Fibroblast of skin of left quadriceps (primary cell): ENCODE measurements at regions not wholly inside any gene's neighbourhood (a gene's known extent, or its start where the extent isn't known, plus 50 kb on each side); places are given as distances from the start of the nearest gene placed in this dataset.
"Not testable (repeated sequence)": the region's sequence is repeated elsewhere in the genome, so short reads cannot be mapped to it uniquely, and the experiment has no call there.

Source experiments
- DNase-seq, 2 experiments: peaks; one replicate each; pipeline ENCODE4 v3.0.0-alpha.2; 2013; ENCODE audit warnings: low read depth in 2 of 2

DNA sequence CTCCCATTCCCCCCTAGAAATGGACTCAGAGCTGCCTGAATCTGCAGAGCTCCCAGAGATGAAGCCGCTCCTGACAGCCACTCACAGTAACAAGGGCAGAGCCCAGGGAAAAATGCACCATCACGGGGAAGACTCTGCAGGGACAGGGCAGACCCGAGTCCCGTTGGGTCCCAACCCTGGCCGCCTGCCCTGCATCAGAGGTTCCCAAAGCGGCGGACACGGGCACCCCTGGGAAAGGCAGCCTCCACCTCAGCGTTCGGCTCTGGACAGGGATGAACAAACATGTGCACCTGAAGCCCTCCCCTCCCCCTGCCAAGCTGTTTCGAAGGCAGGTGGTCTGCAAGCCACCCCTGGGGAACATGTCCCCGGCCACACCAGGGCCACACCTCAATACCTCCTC, 320.4 kb downstream of the ADGRD1 start:
- DNase-seq = no peak

DNA sequence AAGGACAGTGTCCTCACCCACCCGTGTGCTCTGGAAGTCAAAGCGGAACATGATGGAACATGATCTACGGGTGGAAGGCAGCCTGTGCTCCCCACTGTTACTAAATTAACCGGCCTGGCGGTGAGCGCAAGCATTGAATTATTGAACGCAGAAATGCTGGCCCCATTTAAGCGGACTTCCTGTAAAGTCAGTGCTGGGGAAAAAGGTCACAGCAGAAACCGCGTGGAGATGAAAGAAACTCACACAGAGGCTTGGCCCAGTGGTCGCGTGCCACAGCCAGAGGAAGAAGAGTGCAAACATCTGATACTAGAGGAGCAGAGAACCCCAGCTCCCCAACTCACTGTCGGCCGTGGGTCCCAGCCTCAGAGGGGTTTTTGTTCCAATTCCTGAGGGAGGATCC, 321.2 kb downstream of the ADGRD1 start:
- no peak for DNase-seq

- no peak for DNase-seq
Observed at GRCh38 chr12:131275824-131276223, 322.1 kb downstream of the ADGRD1 start.

GRCh38 chr12:131276501-131277185, 322.9 kb downstream of the ADGRD1 start:
- no peak for DNase-seq

DNA sequence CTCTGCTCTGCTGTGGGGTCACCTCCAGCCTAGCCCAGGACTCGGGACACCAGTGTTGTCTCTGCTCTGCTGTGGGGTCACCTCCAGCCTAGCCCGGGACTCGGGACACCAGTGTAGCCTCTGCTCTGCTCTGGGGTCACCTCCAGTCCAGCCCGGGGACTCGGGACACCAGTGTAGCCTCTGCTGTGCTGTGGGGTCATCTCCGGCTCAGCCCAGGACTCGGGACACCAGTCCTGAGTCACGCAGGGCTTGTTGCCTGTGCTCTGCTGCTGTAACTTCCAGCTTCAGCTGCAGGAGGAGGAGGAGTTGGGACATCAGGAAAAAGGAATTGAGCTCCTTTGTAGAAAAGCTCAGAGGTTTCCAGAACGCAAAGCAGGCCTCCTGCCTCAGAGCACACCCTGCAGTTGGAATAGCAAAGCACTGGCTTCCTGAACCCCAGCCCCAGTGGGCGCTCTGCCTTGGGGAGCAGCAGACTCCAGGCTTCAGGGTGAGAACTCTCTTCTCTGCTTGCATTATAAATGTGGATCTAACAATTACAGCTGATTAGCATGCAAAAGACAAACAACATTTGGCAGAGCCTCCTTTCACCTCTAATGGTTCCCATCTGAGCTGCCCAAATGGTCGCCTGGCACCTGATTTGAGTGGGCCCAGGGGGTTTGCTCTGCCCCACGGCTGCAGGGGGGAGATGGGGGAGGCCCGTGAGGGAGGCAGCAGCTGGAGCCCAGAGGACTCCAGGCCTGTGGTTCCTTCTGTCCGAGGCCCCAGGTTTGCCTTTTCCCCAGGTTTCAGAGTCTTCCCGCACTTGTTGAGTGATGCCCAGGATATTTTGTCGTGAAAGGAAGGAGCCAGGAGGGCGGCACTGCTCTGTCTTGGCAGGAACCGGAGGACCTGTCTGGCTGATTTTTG, 323.7 kb downstream of the ADGRD1 start:
- not testable (repeated sequence) for DNase-seq

- not testable (repeated sequence) for DNase-seq
Observed at GRCh38 chr12:131278451-131279115, 324.9 kb downstream of the ADGRD1 start.

DNA sequence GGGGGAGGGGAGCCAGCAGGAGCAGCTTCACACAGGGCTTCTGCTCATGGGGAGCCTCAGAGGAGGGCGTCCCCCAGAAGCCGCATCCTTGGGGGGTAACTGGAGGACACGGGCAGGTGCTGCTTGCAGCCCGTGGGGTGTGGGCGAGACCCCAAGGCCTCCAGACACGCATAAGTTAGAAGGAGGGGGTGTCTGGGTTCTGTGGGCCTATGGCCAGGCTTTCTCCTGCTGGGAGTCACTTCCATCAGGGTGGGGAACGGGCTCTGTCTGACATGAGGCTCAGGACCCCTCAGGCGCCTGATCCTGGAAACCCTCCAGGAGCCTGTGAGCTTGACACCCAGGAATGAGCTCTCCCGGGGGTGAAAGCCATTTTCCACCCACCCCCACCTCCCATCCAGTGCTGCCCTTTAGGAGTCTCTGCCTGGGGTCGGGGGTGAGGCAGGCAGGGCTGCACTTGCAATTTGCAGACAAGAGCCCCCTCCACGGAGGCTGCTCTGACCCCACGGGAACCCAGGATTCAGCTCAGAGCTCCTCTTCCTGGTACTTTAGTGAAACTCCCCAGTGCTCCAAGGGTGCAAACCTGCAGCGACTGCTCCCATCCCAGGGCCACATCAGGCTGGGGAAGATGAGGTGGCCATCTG, 325.7 kb downstream of the ADGRD1 start:
- DNase-seq = no peak

- no peak for DNase-seq
Observed at GRCh38 chr12:131280426-131280825, 326.7 kb downstream of the ADGRD1 start.

GRCh38 chr12:131281016-131281415, 327.3 kb downstream of the ADGRD1 start:
- DNase-seq = no peak

DNA sequence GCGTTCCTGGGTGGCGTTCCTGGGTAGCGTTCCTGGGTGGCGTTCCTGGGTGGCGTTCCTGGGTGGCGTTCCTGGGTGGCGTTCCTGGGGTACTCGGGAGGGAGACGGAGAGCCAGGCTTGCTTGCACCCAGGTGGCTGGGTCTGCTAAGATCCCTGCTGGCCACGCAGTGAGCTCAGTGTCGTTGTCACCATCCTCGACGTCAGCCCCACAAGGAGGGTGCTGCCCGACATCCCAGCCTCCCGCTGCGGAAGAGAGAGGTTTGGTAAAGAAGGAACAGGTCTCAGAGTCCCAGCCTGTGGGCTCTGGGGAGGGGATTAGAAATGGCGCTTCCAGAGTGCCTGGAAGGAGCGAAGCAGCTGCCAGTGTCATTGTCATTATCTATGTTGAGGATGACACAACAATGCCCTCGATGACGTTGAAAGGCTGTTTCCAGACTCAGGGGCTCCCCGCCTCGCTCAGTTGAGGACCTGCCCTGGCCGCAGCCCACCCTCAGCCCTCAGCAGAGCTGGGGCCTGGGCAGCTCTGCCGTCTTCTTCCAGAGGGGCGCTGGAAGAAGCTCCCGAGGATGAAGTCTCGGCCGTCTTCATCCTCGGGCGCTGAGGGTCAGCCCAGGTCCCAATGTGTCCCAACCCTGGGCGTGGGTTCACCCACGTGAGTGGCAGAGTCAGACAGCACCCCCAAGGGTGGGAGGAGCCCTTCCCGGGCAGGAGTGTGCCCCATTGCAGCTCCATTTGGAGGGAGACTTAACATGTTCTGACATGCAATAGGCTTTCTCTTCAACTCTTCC, 328.8 kb downstream of the ADGRD1 start:
- DNase-seq = no peak

- no peak for DNase-seq
Observed at GRCh38 chr12:131283191-131283861, 329.6 kb downstream of the ADGRD1 start.

DNA sequence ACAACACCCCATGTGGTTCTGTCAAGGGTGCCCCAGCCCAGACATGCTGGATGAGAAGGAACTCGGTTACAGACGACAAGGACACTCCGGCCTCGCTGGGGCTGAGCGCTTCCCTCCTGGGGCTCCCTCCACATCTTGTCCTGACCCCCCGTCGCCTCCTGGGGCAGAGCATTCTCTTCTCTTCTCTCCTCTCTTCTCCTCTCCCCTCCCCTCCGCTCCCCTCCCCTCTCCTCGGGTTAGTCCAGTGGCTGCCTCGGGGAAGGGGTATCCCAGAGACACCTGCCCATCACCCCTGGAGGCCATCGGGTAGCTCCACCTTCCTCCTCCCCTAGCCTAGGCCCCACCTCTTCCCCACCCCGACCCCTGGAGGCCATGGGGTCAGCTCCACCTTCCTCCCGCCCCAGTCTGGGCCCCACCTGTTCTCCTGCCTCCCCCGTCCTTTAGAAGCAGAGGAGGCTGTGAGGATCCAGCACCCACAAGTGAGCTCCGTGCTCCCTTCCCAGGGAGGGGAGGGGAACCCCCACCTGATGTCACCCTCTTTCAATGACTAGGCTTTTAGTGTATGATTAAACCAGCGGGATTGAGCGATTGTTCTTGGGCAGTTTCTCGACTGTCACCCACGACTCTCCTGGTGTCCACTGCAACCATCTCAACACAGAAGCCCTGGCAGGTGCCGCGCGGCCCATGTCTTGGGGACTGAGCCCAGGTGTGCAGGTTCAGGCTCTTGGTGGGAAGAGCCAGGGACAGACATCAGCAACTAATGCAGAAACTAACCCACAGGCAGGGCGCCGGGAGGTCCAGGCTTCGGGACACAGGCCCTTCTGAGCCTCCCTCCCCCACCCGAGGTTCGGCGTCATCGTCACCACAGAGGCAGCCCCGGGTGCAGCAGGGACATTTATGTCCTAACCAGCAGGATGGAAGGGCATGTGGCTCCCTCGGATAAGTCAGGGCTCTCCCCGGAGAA, 330.4 kb downstream of the ADGRD1 start:
- not testable (repeated sequence) for DNase-seq

GRCh38 chr12:131284954-131285904, 331.5 kb downstream of the ADGRD1 start:
- not testable (repeated sequence) for DNase-seq

- not testable (repeated sequence) for DNase-seq
Observed at GRCh38 chr12:131285905-131286295, 332.2 kb downstream of the ADGRD1 start.

DNA sequence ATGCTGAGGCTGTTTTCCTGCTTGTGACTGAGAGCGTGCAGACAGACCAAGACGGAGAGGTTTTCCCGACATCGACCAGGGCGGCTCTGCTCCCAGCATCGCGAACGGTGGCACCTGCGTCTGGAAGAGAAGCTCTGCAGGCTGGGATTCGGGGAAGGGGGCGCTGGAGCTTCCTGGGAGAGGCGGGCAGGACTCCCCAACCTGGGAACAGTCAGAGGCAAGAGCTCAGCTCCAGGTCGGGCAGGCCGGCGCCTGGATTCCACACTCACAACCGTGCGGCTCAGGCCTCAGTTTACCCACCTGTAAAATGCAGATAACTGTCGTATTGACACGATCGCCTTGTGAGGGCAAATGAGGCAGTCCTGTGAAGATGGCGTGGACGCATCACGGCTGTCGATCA, 332.6 kb downstream of the ADGRD1 start:
- not testable (repeated sequence) for DNase-seq

DNA sequence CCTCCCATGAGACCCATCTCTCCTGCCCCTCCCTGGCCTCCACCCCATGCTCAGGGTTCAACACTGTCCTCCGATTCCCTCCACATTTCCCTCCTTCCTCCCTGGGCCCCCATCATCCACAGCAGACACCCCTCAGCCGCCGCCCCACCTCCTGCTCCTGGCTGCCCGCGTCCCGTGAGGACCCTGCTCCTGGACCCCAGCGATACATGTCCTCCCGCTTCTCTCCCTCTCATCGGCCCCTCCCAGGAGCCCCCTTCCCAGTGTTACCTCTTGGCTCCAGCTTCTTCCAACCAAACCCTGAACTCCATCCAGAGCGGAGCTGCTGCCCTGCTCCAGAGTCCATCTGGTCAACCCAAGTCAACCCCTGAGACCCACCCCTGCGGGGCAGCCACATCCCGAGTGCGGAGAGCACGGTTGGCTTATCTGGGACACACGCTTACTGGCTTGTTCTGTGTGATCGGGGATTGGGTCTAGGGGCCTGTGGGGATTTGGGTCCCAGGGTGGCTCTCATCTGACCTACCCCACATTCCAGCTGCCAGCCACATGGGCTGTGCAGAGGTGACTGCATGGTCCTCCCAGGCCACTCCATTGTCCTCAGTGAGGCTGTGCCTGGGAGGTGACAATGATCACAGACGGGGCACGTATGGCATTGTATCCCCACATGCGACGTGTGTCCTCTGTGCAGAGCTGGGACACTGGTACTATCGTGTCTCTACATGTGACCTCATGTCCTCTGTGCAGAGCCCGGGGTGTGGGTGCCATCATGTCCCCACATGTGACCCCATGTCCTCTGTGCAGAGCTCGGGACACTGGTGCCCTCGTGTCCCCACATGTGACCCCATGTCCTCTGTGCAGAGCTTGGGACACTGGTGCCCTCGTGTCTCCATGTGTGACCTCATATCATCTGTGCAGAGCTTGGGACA, 333.6 kb downstream of the ADGRD1 start:
- DNase-seq = no peak
